K562 (cell line): ENCODE measurements at regions not wholly inside any gene's neighbourhood (a gene's known extent, or its start where the extent isn't known, plus 50 kb on each side); places are given as distances from the start of the nearest gene placed in this dataset.

Experiments used
- ATAC-seq: fragments of 200-7000 bp; cut with Tn5 transposase; 3 replicates; pipeline ENCODE4 v1.9.1; 2020; ENCODE audit warnings: moderate library complexity
- BruUV-seq: library from RNA; stranded (reverse); fragments of 400-500 nt; replicated peaks from 2 replicates; lab custom pipeline; 2021; lab: Mats Ljungman, UMichigan
- CTCF ChIA-PET: fragments of 300-600 bp; formaldehyde crosslinking; extraction: SDS; loops from one replicate; lab custom pipeline; 2021; ENCODE audit warnings: low intra/inter-chr PET ratio; lab: Yijun Ruan, JAX
- POLR2A ChIA-PET: fragments of 300-600, 350-650 bp; sonication (Branson Sonifier 250); formaldehyde crosslinking; extraction: SDS; loops from one replicate; lab custom pipeline; 2021; ENCODE audit warnings: antibody characterized with exemption, inconsistent platforms; lab: Yijun Ruan, JAX
- DNase-seq, 4 experiments: peaks; one replicate each; pipeline versions ENCODE4 v3.0.0 to v3.0.0-alpha.2; 2011 to 2018; ENCODE audit warnings: low spot score in 3 of 4, mixed read lengths in 3 of 4; ENCODE audit errors: extremely low read depth in 1 of 4
- FAIRE-seq: peaks from 2 replicates; lab custom pipeline; 2011; peaks lifted over from hg19 to GRCh38; lab: Jason Lieb, UNC
- H2AFZ ChIP-seq: 2 replicates; pipeline ENCODE4 v1.6.0; 2011; ENCODE audit warnings: low read depth, low read length, control low read depth, inconsistent platforms
- H3K27ac ChIP-seq: fragments of 200-600 bp; 3 replicates; pipeline ENCODE4 v1.8.0; 2011; ENCODE audit warnings: low read depth, mild to moderate bottlenecking, control low read depth, inconsistent platforms, low read length, moderate library complexity, mixed read lengths; ENCODE audit errors: extremely low read depth
- H3K27me3 ChIP-seq, 2 experiments: fragments of 300-600 bp in 1 of 2; 2 replicates in 1 of 2; 3 replicates in 1 of 2; pipeline versions ENCODE4 v1.6.0 to v1.8.0; 2011; ENCODE audit warnings: inconsistent platforms in 2 of 2, low read length in 2 of 2, mild to moderate bottlenecking in 1 of 2, mixed read lengths in 1 of 2, moderate library complexity in 1 of 2; ENCODE audit not compliant: control insufficient read depth in 2 of 2, insufficient read depth in 2 of 2
- H3K36me3 ChIP-seq: fragments of 300-600 bp; 3 replicates; pipeline ENCODE4 v1.8.0; 2011; ENCODE audit warnings: mild to moderate bottlenecking, low read length, inconsistent platforms; ENCODE audit not compliant: control insufficient read depth, insufficient read depth
- H3K4me1 ChIP-seq, 2 experiments: fragments of 200-600 bp in 1 of 2; replicated peaks in 1 of 2; 2 replicates in 1 of 2; 3 replicates in 1 of 2; pipeline versions ENCODE4 v1.5.1 to v1.8.0; 2011; ENCODE audit warnings: inconsistent platforms in 2 of 2, low read length in 2 of 2, mild to moderate bottlenecking in 1 of 2, mixed read lengths in 1 of 2, moderate library complexity in 1 of 2; ENCODE audit not compliant: control insufficient read depth in 2 of 2, insufficient read depth in 2 of 2
- H3K4me2 ChIP-seq: 2 replicates; pipeline ENCODE4 v1.6.1; 2011; ENCODE audit warnings: low read length, control low read depth, inconsistent platforms, mixed read lengths; ENCODE audit not compliant: insufficient read depth
- H3K4me3 ChIP-seq: fragments of 200-600 bp; sonication (generic), shearing (Covaris generic); 2 replicates; pipeline ENCODE4 v1.5.1; 2016; ENCODE audit warnings: control low read depth, inconsistent platforms
- H3K79me2 ChIP-seq: fragments of 200-600 bp; 3 replicates; pipeline ENCODE4 v1.8.0; 2011; ENCODE audit warnings: low read length, inconsistent platforms; ENCODE audit not compliant: control insufficient read depth, insufficient read depth
- H3K9ac ChIP-seq, 2 experiments: 2 replicates each; pipeline versions ENCODE4 v1.6.0 to v1.6.1; 2011; ENCODE audit warnings: low read depth in 2 of 2, low read length in 2 of 2, control low read depth in 1 of 2, inconsistent platforms in 1 of 2, mild to moderate bottlenecking in 1 of 2, mixed read lengths in 1 of 2; ENCODE audit not compliant: insufficient read depth in 1 of 2
- H3K9me1 ChIP-seq: one replicate; pipeline ENCODE4 v1.6.0; 2011; ENCODE audit warnings: inconsistent platforms, mild to moderate bottlenecking, low read length, moderate library complexity; ENCODE audit not compliant: control insufficient read depth, insufficient read depth
- H3K9me3 ChIP-seq: replicated peaks from 2 replicates; pipeline ENCODE4 v1.5.1; 2011; ENCODE audit warnings: low read depth, low read length, inconsistent platforms; ENCODE audit not compliant: control insufficient read depth, insufficient read depth
- H4K20me1 ChIP-seq: replicated peaks from 2 replicates; pipeline ENCODE4 v1.6.1; 2011; ENCODE audit warnings: low read length, inconsistent platforms, mixed read lengths; ENCODE audit not compliant: control insufficient read depth, insufficient read depth
- E2F8 ChIP-seq: fragments of 450-650 bp; IDR thresholded peaks from 2 replicates; pipeline ENCODE4 v1.7.1; 2018; ENCODE audit warnings: mild to moderate bottlenecking, low read depth; ENCODE audit not compliant: partially characterized antibody
- ETS2 ChIP-seq: IDR thresholded peaks from 2 replicates; pipeline ENCODE4 v1.6.1; 2016; ENCODE audit warnings: borderline replicate concordance, missing genetic modification characterization, mild to moderate bottlenecking, moderate library complexity, missing compliant biosample characterization; ENCODE audit not compliant: poor library complexity, severe bottlenecking
- HES1 ChIP-seq: fragments of 450-650 bp; IDR thresholded peaks from 2 replicates; pipeline ENCODE4 v1.6.1; 2016; ENCODE audit warnings: low read depth, mild to moderate bottlenecking, moderate library complexity
- KLF1 ChIP-seq: fragments of 450-650 bp; IDR thresholded peaks from 2 replicates; pipeline ENCODE4 v1.6.1; 2016; ENCODE audit warnings: missing genetic modification characterization, missing compliant biosample characterization
- LEF1 ChIP-seq: fragments of 450-650 bp; IDR thresholded peaks from 2 replicates; pipeline ENCODE4 v1.6.1; 2016; ENCODE audit warnings: mild to moderate bottlenecking
- MYNN ChIP-seq, 2 experiments: sonication (generic); formaldehyde crosslinking in 1 of 2; IDR thresholded peaks; 2 replicates each; pipeline versions ENCODE4 v1.5.0 to v1.6.1; 2016 to 2020; ENCODE audit warnings: antibody characterized with exemption in 1 of 2, missing genetic modification reagents in 1 of 2
- PATZ1 ChIP-seq: fragments of 250-450 bp; sonication (Bioruptor Pico); IDR thresholded peaks from 2 replicates; pipeline ENCODE4 v1.5.0; 2020; ENCODE audit warnings: mild to moderate bottlenecking, borderline replicate concordance
- POLR2AphosphoS2 ChIP-seq: IDR thresholded peaks from 2 replicates; pipeline ENCODE4 v1.6.1; 2012; ENCODE audit warnings: low read length, improper control_type of control experiment
- POLR3A ChIP-seq: IDR thresholded peaks from 2 replicates; pipeline ENCODE4 v1.6.1; 2011; ENCODE audit warnings: borderline replicate concordance, mild to moderate bottlenecking, moderate library complexity; ENCODE audit not compliant: insufficient read length, insufficient read depth; ENCODE audit errors: extremely low read depth
- PPARD ChIP-seq: fragments of 250-450 bp; sonication (Bioruptor Pico); IDR thresholded peaks from 2 replicates; pipeline ENCODE4 v1.8.0; 2022; ENCODE audit warnings: inconsistent platforms, mild to moderate bottlenecking, moderate library complexity
- ZNF143 ChIP-seq: sonication (generic); formaldehyde crosslinking; IDR thresholded peaks from 2 replicates; pipeline ENCODE4 v1.9.0; 2022; ENCODE audit warnings: mild to moderate bottlenecking, missing genetic modification reagents
- WGBS: fragments of 100-300 bp; shearing (Covaris generic); methylation state at CpG from one replicate; pipeline ENCODE4 v1.1.6; 2016; ENCODE audit warnings: low coverage, mixed read lengths; ENCODE audit not compliant: insufficient coverage; ENCODE audit errors: missing lambda C conversion rate; 5-methylcytosine and 5-hydroxymethylcytosine counted together
- in situ Hi-C: fragments of 300-500 bp; cut with MboI; formaldehyde crosslinking; loops from 4 replicates; pipeline ENCODE4 v1.15.0; 2018; ENCODE audit warnings: inconsistent platforms, mixed read lengths
- intact Hi-C: fragments of 100-400 bp; cut with micrococcal nuclease; formaldehyde crosslinking; loops from 2 replicates; pipeline ENCODE4 v1.14.2; 2022

GRCh38 chr13:92991692-92992091, 234.9 kb upstream of the GPC6 start:
- in situ Hi-C loops = no loop called here
- DNase-seq = no peak
- CTCF ChIA-PET = no interaction called here
- no peak overlapping the region for H3K4me2 ChIP-seq
- no peak for ATAC-seq
- no peak overlapping the region for H3K9ac ChIP-seq
- TF ChIP-seq MYNN (IDR thresholded peaks at IDR 0.05) (no peak), MYNN (CRISPR knock-in tag; IDR thresholded peaks at IDR 0.05) (no peak), POLR2AphosphoS2 (no peak)
- TF ChIP-seq, all 486 proteins: peak for 0
- Histone ChIP-seq H3K9me3 (no peaks in the 10 kb centered on the region; the same call in 1 of the 2 replicates), H3K36me3 (no peaks in the 10 kb centered on the region), H3K27me3 (no peaks in the 10 kb centered on the region), H4K20me1 (no peaks in the 10 kb centered on the region), H3K4me3 (no peak overlapping the region), H3K27ac (no peak overlapping the region), H3K79me2 (no peaks in the 10 kb centered on the region), H3K9me1 (no peaks in the 10 kb centered on the region), H2AFZ (no peak overlapping the region), H3K4me1 (no peaks in the 10 kb centered on the region)
- no TSS peak for BruUV-seq
- intact Hi-C loops = no loop called here
- POLR2A ChIA-PET = no interaction called here
- no peak for FAIRE-seq

- BruUV-seq = no TSS peak
- WGBS = 0% methylated on average over 3 of the region's 3 CpGs
- no peak overlapping the region for H3K9ac ChIP-seq
- in situ Hi-C loops (no loop called here), intact Hi-C loops (no loop called here)
- CTCF ChIA-PET = no interaction called here
- H3K4me3 ChIP-seq = no peak overlapping the region
- ATAC-seq (no peak), DNase-seq (no peak), FAIRE-seq (no peak)
- H3K79me2 ChIP-seq = no peaks in the 10 kb centered on the region
- no peak overlapping the region for H3K27ac ChIP-seq
- H2AFZ ChIP-seq = no peak overlapping the region
- POLR2A ChIA-PET = no interaction called here
- H3K9me1 ChIP-seq = no peaks in the 10 kb centered on the region
- no peaks in the 10 kb centered on the region for H3K36me3 ChIP-seq
- no peaks in the 10 kb centered on the region; the same call in 1 of the 2 replicates for H3K9me3 ChIP-seq
- no peaks in the 10 kb centered on the region for H4K20me1 ChIP-seq
- no peaks in the 10 kb centered on the region for H3K27me3 ChIP-seq
- no peak overlapping the region for H3K4me2 ChIP-seq
- H3K4me1 ChIP-seq = no peaks in the 10 kb centered on the region
- TF ChIP-seq LEF1 (no peak), POLR3A (no peak), PPARD (CRISPR knock-in tag) (no peak), KLF1 (tag) (no peak), HES1 (no peak), ETS2 (no peak), ZNF143 (no peak), PATZ1 (CRISPR knock-in tag) (no peak), E2F8 (no peak)
These were observed 232.6 kb upstream of the GPC6 start for GRCh38 chr13:92994056-92994455.
